Pons (tissue), 1 donor: ENCODE measurements at regions not wholly inside any gene's neighbourhood (a gene's known extent, or its start where the extent isn't known, plus 50 kb on each side); places are given as distances from the start of the nearest gene placed in this dataset.
"Not testable (repeated sequence)": the region's sequence is repeated elsewhere in the genome, so short reads cannot be mapped to it uniquely, and the experiment has no call there.

Experiments used
- DNase-seq: peaks from one replicate; pipeline ENCODE4 v3.0.0-alpha.2; 2016; ENCODE audit warnings: low spot score

DNA sequence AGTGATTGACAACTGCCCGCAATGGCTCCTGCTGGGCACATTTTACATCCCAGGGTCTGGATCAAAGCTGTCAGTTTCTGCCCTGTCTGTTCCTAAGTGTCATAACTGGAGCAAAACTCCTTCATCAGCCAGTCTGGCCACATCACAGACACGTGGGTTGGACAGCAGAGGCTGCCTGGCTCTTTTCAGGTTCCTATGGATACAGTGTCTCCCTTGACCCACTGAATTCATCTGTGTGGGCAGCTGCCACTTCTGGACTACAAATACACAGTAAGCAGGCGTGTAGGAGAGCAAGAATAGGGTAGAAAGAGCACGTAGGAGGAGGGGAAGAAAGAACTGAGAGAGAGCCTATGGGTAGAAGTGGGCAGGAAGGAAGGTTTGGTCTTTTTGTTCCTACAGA is 238.0 kb downstream of the ENC1 start:
- DNase-seq, result no peak

DNA sequence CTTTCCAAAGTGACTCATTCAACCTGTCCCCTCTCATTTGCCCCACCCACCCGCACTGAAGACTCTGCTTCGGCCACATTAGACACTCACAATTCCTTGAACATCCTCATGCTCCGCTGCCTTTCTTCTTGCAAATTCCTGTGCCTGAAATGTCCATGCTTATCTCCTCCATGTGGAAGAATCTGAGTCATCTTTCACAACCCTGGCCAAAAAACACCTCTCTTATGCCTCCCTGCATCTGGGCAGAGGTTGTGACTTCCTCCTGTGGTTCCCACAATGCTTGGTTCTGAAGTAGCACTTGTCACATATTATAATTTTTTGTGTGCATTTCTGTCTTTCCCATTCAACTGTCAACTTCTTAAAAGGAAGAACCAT is 238.6 kb downstream of the ENC1 start:
- DNase-seq, result no peak

DNA sequence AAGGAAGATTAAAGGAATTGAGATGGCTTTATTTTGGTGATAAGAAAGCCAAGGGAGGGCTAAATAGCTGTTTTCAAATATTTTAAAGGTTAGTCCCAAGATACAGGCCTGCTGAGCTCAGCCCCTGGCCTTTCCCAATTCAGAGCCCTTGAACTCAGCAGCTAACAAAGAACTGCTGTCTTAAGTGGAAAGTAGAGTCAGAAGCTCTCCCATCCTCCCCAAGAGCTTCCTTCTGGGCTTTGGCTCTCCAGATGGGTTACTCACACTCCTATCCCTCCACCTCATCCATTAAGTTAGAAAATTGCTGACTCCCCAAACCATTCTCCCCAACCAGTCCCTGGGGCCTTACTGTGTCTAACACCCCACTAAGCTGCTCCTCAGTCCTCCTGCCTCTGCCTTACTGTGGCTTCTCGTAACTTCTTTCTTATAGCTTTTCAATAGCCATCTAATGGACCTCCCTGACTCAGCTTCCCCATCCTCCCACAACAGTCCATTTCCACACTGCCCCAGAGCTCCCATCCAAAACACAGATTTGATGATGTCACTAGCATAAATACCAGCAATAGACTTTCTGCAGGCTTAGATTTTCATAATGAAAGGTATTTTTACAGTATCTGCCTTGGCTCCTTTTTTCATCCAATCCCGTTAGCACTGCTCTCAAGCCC is 239.1 kb downstream of the ENC1 start:
- DNase-seq, result no peak

DNA sequence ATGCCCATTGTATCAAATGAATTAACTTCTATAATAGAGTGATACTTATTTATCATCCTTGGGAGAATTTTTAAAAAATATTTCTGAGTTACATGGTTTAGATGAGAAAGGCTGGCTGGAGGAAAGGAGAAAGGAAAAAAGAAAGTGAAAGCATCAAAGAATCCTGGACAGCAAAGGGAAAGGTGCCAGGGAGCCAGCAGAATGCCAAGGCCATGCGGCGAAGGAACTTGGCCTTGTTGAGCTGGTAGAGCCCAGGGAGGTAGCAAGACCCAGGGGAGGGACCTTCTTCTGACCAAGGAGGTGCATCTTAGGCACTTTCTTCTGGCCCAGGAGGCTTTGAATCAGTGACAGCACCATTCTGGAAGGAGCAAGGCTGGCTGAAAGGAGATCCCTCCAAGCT is 240.5 kb downstream of the ENC1 start:
- DNase-seq, result no peak

DNA sequence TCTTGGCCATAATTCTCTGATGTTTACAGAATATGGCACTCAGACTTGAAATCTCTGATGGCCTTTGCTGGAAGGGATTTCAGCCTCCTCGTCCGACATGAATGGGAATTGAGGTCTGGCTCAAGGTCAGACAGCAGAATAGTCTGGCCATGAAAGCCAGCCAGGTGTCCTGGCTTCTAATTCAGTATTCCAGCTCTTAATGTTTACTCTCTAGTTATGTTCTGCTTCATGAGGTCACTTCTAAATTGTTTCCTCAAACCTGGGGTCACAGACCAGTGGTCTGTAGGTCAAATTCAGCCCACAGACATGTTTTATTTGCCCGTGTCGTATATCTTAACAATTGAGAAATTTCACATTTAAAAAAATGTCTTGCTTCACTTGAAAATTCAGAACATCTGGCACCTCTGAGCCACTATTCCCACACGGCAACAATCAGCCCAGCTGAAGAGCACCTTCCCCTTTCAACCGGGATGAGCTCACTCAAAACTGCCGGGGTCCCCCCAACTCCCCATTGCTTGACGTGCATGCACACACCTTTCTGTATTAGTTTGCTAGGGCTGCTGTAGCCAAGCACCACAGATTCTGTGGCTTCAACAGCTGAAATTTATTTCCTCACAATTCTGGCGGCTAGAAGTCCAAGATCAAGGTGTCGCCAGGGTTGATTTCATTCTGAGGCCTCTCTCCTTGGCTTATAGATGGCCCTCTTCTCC is 243.5 kb downstream of the ENC1 start:
- no peak for DNase-seq

DNA sequence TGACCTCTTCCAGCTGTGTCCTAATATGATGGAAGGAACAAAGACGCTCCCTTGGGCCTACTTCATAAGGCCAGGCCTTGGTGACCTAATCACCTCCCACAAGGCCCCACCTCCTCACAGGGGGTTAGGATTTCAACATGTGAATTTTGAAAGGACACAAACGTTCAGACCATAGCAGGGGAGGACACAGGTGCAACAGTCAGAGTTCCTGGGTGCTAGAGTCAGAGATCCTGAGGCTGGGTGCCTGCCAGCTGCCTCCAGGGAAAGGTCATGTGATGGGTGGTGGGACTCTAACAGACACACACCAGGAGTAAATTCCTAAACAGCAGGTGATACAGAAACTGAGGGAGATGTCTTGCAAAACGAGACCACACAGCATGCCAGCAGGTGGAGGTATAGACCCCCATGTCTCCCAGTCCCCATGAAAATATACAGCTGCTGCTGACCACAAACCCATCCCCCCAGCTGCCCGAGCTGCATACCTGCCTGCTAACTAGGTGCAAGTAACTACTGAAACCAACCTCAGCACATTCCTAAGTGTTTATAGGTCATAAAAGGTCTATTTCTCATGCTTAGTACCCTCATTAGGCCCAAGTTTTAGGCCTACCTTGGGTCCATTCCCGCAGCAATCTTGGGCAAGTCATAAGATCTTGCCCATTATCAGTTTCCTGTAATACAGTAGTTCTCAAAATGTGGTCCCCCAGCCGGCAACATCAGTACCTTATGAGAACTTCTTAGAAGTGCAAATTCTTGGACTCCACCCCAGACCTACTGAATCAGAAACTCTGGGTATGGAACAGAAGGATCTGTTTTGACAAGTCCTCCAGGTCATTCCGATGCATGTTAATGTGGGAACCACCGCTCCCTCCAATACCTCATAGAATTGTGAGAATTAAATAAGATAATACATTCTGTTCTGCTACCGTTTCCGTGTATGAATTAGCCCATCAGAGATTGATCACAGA is 245.3 kb downstream of the ENC1 start:
- DNase-seq, result no peak

DNA sequence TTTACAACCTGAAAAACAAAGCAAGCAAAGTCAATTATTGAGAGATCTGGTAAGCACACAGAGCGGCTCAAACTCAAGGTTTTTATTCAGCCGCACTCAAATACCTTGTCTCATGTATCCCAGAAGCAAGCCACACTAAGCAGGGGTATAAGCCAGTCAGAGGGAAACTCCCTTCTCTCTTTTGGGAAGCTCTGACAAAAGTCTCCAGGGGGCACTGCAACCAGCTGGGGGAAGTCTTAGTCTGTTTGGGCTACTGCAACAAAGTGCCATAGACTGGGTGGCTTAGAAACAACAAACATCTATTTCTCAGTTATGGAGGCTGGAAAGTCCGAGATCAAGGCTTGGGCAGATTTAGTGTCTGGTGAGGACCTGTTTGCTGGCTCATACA is 246.0 kb downstream of the ENC1 start:
- DNase-seq, result no peak

DNA sequence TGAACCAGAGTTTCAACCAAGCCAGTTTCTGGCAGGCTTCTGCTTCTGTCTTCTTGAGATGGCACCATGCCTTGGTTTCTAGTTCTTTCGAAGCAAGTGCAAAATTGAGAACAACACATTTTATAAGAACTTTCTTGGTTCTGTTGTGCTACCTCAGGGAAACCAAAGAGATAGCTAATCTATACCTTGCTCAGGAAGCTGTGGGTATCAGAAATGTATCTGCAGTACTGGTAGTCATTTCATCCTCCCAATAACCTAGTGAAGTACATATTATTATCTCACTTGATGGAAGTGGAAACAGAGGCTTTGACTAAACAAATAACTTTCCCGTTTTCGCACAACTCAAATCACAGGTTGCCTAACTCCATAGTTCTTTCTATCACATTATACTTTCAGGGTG is 246.6 kb downstream of the ENC1 start:
- no peak for DNase-seq

DNA sequence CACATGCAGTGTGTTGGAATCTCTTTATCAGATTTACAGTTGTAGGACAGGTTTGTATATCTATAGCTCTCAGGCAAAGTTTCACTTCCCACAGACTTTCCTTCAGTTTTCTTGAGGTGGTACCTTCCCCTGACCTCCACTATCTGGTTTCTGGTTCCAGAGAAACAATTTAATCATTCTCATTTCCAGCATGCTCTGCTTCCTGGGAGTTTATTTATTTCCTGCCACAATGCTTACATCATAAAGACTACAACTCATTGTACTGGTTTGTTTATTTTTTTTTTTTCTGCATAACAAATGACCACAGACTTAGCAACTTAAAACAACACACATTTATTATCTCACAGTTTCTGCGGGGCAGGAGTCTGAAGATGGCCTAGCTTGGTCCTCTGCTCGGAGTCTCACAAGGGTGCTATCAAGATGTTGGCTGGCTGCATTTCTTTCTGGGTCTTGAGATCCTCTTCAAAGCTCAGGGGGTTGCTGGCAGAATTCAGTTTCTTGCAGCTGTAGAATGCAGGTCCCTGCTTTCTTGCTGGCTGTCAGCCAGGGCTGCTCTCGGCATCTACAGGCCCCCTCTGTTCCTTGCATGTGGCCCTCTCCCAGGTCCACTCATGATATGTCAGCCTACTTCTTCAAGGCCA is 247.7 kb downstream of the ENC1 start:
- no peak for DNase-seq

DNA sequence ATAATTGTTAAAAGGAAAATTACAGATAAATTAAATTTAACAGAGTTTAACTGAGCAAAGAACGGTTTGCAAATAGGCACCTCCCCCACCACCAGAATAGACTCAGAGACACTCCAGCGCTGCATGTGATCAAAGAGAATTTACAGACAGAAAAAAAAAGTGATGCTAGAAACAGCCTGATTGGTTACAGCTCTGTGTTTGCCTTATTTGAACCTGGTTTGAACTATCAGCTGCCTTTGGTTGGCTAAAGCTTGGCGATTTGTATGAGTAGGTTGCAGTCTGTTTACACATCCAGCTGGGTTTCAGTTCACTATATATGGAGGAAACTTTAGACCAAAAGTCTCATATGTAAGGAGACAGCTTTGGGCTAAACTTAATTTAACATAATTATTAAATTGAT is 249.1 kb downstream of the ENC1 start:
- no peak for DNase-seq

DNA sequence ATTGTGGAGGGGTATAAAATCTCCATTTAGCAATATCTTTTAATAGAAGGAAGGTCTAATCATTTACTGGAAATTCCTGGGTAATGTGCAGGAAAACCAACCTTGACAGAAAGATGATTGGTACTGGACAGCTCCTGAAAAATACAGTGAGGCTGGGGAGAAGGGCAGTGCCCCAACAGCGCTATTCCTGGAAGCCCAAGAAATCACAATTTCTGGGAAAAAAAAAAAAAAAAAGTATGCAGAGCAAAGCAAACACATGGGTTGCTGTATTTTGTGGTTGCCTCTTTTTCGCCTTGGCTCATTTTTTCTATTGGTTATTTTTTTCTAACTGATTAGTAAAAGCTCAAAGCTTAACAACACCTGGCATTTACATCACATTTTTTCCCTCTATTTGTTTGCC is 249.7 kb downstream of the ENC1 start:
- DNase-seq, result no peak

DNA sequence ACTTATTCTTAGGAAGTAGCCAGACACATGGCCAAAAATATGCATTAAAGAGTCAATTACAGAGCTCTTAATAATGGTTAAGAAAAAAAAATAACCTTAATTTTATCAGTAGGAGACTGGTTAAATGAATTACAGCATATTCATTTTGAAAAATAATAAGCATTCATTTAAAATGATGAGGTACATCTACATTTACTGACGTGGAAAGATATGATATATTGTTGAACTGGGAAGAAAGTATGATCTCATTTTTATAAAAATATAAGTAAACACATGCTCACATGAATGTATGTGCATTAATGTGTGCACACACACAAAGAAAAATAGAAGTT is 250.3 kb downstream of the ENC1 start:
- DNase-seq, result no peak

DNA sequence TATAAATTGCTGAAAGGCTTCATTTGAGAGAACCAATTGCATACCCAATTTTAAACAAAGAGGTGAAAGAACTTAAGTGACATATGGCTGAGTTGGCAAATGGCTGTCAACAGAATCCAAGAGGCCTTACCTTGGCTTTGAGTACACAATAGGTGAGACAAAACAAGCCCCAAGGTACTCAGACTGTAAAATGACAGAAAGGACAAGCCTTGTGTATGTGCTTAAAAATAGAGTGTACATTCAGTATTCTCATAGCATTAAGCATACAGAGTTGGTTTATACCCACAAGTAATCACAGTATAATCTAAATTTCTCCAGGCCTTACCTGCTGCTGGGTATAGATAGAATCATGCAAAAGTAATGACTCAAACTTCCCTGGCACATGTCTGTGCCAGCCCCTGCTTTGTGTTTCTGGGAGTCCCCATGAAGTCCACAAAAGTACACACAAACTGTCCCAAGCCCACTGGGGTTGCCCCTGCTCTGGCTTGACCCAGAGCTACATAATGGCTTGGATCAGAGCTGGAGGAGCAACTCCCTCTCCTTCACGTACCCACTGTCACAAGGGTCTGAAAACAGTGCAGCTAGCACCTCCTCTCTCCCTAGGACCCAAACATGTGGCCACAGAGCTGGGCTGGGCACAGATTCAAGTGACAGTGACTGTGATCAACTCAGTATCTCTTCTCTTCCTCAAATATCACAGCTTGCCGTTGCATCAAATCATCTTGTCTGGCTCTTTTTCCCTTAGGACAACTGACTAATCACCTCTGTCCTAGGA is 250.8 kb downstream of the ENC1 start:
- DNase-seq, result no peak

DNA sequence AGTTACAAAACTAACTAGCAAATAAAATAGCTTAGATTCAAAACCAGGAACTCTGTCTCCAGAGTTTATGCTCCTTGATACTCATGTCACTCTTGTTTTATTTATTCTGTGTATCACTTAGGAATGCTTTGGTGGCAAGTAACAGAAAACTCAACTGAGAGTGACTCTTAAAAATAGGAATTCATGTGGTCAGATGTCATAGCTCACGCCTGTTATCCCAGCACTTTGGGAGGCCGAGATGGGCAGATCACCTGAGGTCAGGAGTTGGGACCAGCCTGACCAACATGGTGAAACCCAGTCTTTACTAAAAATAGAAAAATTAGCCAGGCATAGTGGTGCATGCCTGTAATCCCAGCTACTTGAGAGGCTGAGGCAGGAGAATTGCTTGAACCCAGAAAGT is 252.1 kb downstream of the ENC1 start:
- DNase-seq, result not testable (repeated sequence)

DNA sequence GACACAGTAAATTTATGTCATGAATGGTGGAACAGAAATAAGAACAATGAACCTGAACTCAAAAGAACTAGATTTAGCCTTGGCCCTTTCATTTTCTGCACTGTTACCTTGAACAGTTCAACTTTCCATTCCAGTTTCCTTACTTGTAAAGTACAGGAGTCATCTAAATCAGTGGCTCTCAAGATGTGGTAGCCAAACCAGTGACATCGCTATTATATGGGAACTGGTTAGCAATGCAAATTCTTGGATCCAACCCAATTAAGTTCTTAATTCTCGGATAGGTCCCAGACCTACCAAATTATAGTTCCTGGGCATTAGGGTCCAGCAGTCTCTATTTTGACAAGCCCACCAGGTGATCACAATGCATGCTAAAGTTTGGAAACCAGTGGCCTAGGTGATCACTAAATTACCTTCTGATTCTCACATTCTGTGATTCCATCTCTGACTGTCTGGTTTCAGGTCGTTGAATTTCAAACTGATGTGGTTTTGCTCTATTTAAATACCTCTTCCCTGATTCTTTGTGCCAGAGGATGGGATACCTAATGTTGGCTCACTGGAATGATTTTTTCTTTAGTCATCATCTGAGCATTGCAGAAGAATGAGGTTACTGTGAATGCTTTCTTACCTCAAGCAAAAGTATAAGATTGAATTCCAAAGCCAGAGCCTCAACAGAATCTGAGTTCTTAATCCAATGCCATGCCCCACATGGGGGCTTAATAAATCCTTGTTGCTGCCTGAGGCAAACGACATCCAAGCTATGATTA is 253.8 kb downstream of the ENC1 start:
- no peak for DNase-seq

DNA sequence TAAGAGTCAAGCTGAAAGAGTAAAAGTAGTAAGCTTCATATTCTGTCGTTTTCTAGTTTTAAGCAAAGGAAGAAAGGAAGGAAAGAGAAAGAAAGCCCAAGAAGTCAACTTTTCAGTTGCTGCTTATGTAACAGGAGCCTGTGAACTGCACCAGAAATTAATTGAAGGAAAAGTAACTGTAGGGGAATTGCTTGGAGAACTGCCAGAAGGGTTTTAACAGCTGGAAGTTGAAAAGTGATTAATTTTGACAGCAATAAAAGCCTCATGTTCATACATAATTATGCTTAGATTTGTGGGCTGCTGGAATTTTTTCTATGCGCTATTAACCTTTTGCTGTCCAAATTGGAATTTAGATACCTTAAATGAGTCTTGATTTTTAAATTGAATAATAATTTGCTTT is 255.7 kb downstream of the ENC1 start:
- DNase-seq, result no peak

DNA sequence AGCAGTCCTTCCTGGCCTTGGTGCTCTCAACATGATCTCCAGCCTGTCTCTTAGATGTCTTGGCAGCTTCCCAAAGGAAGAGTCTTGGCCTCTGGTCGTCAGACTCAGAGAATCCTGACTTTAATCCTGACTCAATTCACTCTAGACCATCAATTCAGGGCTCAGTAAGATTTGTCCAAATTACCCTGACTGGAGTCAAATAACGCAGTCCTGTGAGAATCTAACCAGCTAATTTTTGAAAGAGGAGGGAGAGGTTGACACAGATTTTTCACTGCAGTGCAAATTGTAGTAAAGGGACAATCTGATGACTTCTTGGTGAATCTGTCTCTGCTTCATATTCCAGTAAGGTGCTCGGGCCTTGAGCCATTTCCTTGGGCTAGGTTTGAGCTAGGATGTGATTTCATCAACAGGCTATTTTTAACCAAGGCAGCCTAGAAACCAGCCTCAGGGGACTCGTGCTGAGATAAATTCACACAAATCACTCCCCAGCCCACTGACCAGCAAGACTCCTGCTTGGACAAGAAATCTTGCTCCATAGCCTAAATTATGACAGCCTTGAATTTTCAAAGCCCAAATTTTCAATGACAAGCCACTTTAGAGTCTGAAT is 257.4 kb downstream of the ENC1 start:
- DNase-seq, result peak; percentile 10

DNA sequence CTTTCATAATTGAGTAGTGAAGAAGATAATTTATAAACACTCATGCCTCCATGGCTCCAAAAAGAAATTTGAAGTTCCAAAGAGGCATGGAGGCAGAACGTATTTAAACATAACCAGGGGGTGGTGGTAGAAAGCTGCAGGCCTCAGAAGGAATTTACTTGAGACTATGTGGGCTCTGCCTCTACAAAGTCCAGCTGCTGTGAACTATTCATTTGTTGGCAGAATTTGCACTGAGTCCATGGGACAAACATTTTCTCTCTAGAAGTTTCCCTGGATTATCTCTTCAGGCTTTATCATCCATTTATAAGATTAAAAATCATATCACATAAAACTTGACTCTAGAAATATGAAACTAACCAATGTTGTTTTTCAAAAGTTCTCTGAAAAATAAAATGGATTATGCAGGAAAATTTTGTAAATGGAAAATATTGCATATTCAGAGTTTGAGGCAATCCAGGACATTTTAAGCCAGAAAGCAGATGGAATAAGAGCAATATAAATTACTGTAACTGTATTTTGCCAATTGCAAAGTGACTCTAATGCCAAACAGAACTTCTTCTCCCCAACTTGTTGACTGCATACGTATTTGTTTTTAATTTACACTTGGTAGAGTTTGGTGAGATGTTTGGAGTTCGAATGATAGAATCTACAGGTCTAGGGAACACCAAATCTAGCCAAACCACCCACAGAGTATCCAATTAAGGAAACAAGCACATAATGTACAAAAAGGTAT is 258.2 kb downstream of the ENC1 start:
- DNase-seq, result no peak

DNA sequence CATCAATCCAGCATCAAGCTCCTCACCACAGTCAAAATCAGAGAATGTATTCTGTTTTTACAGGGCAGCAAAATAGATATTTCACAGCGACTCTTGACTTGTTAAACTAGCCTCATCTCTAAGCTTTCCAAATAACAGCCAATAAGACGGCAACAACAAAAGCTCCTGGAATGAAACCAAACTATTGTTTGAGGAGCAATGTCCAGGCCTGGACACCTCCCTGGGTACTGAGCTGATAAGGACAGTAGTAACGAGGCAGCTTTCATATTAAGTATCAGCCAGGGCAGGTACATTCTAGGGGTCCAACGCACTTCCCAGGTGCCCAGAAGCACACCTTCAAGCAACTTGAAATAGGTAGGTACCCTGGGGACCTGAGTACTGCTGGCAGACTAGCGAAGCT is 260.3 kb downstream of the ENC1 start:
- DNase-seq, result no peak

DNA sequence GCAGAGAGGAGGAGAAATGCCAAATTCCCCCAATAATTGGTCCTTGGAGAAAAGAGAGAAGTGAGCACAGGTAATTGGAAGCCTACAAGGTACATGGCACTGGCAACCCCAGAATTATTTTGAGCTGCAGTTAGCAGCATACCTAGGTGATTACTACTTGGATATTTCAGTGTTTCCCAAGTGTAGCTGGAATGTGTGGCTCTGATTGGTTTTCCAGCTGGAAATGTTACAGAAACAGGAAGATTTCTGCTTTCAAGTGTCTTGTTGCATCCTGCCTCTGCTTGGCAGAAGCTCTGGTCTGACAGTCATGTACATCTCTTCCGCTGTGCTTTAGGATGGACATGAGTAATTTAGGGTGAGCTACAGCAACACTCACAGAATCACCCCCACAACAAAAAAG is 262.1 kb downstream of the ENC1 start:
- DNase-seq, result no peak
